ENCODE measurements at regions not wholly inside any gene's neighbourhood (a gene's known extent, or its start where the extent isn't known, plus 50 kb on each side); places are given as distances from the start of the nearest gene placed in this dataset.

GRCh38 chr9:27672718-27673117 is 99.4 kb upstream of the C9orf72 start:
- Histone ChIP-seq H3K27ac (no peak overlapping the region), H2AFZ (replicated peaks) (no peak overlapping the region), H3F3A (ENCODE audit: low read depth) (peaks cover 6% of the 10 kb centered on the region), H3K36me3 (no peaks in the 10 kb centered on the region), H4K20me1 (ENCODE audit: low read depth) (no peaks in the 10 kb centered on the region), H3K4me1 (peaks cover 36% of the 10 kb centered on the region), H3K4me2 (no peak overlapping the region), H3K4me3 (no peak overlapping the region), H3K79me2 (ENCODE audit: low read depth) (no peaks in the 10 kb centered on the region), H3K27me3 (no peaks in the 10 kb centered on the region), H3K9me3 (ENCODE audit: low read depth) (no peaks in the 10 kb centered on the region), H3K9ac (no peak overlapping the region)
- TF ChIP-seq EZH2 (IDR thresholded peaks at IDR 0.05) (no peak), CTCF (IDR thresholded peaks at IDR 0.05) (no peak)
- Mint-ChIP-seq H3K36me3 (no peaks in the 10 kb centered on the region), H3K4me1 (peaks cover 42% of the 10 kb centered on the region), H3K27ac (no peak overlapping the region), H3K27me3 (ENCODE audit: insufficient read depth, low read depth) (no peaks in the 10 kb centered on the region), H3K9me3 (no peaks in the 10 kb centered on the region), H3K4me3 (no peak overlapping the region)
- DNase-seq (ENCODE audit: low spot score), result no peak

GRCh38 chr9:27673641-27674040 is 100.4 kb upstream of the C9orf72 start:
- Mint-ChIP-seq H3K36me3 (no peaks in the 10 kb centered on the region), H3K27ac (no peak overlapping the region), H3K4me1 (peaks cover 42% of the 10 kb centered on the region), H3K9me3 (no peaks in the 10 kb centered on the region), H3K4me3 (no peak overlapping the region), H3K27me3 (ENCODE audit: insufficient read depth, low read depth) (no peaks in the 10 kb centered on the region)
- H3K4me3 ChIP-seq, result no peak overlapping the region
- no peaks in the 10 kb centered on the region for H3K79me2 ChIP-seq (ENCODE audit: low read depth)
- no peak overlapping the region for H3K4me2 ChIP-seq
- no peaks in the 10 kb centered on the region for H3K9me3 ChIP-seq (ENCODE audit: low read depth)
- no peak overlapping the region for H2AFZ ChIP-seq (replicated peaks)
- no peak overlapping the region for H3K27ac ChIP-seq
- DNase-seq (ENCODE audit: low spot score), result no peak
- H4K20me1 ChIP-seq (ENCODE audit: low read depth), result no peaks in the 10 kb centered on the region
- peaks cover 36% of the 10 kb centered on the region for H3K4me1 ChIP-seq
- peaks cover 6% of the 10 kb centered on the region for H3F3A ChIP-seq (ENCODE audit: low read depth)
- H3K27me3 ChIP-seq, result no peaks in the 10 kb centered on the region
- H3K36me3 ChIP-seq, result no peaks in the 10 kb centered on the region
- no peak overlapping the region for H3K9ac ChIP-seq
- TF ChIP-seq EZH2 (IDR thresholded peaks at IDR 0.05), result no peak
- TF ChIP-seq CTCF (IDR thresholded peaks at IDR 0.05), result no peak
- no peak for TF ChIP-seq EZH2phosphoT487 (IDR thresholded peaks at IDR 0.05)

- Histone ChIP-seq H3K27me3 (no peaks in the 10 kb centered on the region), H3F3A (ENCODE audit: low read depth) (peaks cover 6% of the 10 kb centered on the region), H3K79me2 (ENCODE audit: low read depth) (no peaks in the 10 kb centered on the region), H3K27ac (no peak overlapping the region), H3K9ac (no peak overlapping the region), H3K9me3 (ENCODE audit: low read depth) (no peaks in the 10 kb centered on the region), H4K20me1 (ENCODE audit: low read depth) (no peaks in the 10 kb centered on the region), H2AFZ (replicated peaks) (no peak overlapping the region), H3K36me3 (no peaks in the 10 kb centered on the region), H3K4me2 (peak overlapping the region; percentile 1), H3K4me1 (peaks cover 42% of the 10 kb centered on the region), H3K4me3 (no peak overlapping the region)
- Mint-ChIP-seq H3K36me3 (no peaks in the 10 kb centered on the region), H3K4me1 (peaks cover 41% of the 10 kb centered on the region), H3K27me3 (ENCODE audit: insufficient read depth, low read depth) (no peaks in the 10 kb centered on the region), H3K4me3 (no peak overlapping the region), H3K27ac (peak overlapping the region; percentile 70), H3K9me3 (no peaks in the 10 kb centered on the region)
- TF ChIP-seq CTCF (IDR thresholded peaks at IDR 0.05) (no peak), EZH2phosphoT487 (IDR thresholded peaks at IDR 0.05) (no peak), EZH2 (IDR thresholded peaks at IDR 0.05) (no peak)
- peak; percentile 21 for DNase-seq (ENCODE audit: low spot score)
These were observed 102.1 kb upstream of the C9orf72 start for GRCh38 chr9:27675354-27675753.

- peaks cover 28% of the 10 kb centered on the region for H3K4me1 Mint-ChIP-seq
- H3K9me3 Mint-ChIP-seq, result no peaks in the 10 kb centered on the region
- no peaks in the 10 kb centered on the region for H3K36me3 ChIP-seq
- H3K79me2 ChIP-seq (ENCODE audit: low read depth), result no peaks in the 10 kb centered on the region
- H3K4me2 ChIP-seq, result no peak overlapping the region
- H3K9ac ChIP-seq, result no peak overlapping the region
- H4K20me1 ChIP-seq (ENCODE audit: low read depth), result no peaks in the 10 kb centered on the region
- H3K4me1 ChIP-seq, result peaks cover 31% of the 10 kb centered on the region
- H3K27me3 Mint-ChIP-seq (ENCODE audit: insufficient read depth, low read depth), result no peaks in the 10 kb centered on the region
- H3K4me3 ChIP-seq, result no peak overlapping the region
- no peak for DNase-seq (ENCODE audit: low spot score)
- no peaks in the 10 kb centered on the region for H3K9me3 ChIP-seq (ENCODE audit: low read depth)
- no peak overlapping the region for H3K4me3 Mint-ChIP-seq
- H3K27ac Mint-ChIP-seq, result no peak overlapping the region
- H3K27ac ChIP-seq, result no peak overlapping the region
- no peaks in the 10 kb centered on the region for H3K27me3 ChIP-seq
- peaks cover 6% of the 10 kb centered on the region for H3F3A ChIP-seq (ENCODE audit: low read depth)
- TF ChIP-seq EZH2 (IDR thresholded peaks at IDR 0.05), result no peak
- TF ChIP-seq CTCF (IDR thresholded peaks at IDR 0.05), result no peak
- TF ChIP-seq EZH2phosphoT487 (IDR thresholded peaks at IDR 0.05), result no peak
- H2AFZ ChIP-seq (replicated peaks), result no peak overlapping the region
- no peaks in the 10 kb centered on the region for H3K36me3 Mint-ChIP-seq
These were observed 103.5 kb upstream of the C9orf72 start for GRCh38 chr9:27676827-27677226.

Measured in neural progenitor cell (in vitro differentiated cells).